ENCODE measurements at regions not wholly inside any gene's neighbourhood (a gene's known extent, or its start where the extent isn't known, plus 50 kb on each side); places are given as distances from the start of the nearest gene placed in this dataset.
"Not testable (repeated sequence)": the region's sequence is repeated elsewhere in the genome, so short reads cannot be mapped to it uniquely, and the experiment has no call there.

DNA sequence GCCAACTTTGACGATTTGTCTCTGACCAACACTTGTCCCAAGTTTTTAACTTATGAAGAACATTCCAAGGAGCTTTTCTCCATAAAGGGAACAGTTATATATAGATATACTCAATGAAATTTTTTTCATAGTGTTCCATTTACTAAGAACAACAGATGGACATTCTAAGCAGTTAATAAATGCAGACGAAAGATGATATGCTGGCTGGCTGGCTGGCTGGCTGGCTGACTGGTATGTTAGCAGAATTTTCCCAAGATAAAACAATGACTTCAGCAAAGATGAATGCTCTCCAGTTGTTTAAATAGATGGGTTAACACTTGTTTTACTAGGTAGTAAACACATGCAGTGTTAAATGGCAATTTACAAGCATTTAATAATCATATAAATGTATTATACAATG, 62.2 kb downstream of the SPANXN3 start:
- DNase-seq, result no peak

DNA sequence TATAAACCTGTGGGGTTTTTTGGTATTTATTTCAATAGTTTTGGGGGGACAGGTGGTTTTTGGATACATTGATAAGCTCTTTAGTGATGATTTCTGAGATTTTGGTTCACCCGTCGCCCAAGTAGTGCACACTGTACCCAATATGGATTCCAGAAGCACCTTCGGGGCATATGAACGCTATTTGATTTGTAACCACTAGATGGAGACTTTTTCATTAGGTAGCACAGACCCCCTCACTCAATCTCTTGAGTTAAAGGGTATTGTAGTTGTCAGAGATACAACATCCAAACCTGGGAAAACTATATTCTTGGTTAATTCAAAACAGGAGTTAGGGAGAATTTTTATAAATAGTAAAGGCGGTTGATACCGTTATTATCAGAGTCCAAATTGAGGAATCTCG, 79.8 kb downstream of the SPANXN3 start:
- DNase-seq, result no peak

DNA sequence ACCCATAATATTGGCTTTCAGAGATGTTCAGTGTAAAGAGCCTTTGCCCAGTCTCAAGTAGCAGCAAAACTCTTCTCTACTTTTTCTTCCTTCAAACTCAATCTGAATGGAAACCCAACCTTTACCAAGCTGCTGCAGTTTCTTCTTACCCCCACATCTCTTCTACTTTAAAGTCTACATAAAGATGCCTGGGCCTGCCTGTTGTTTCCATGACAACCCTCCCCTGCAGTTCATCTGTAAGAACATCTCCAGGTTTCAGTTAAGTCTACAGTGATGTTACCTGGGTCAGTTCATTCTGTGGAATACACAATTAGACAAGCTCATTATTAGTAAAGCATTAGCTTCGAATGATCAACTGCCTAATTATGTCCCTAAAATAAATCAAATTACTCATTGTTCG, 81.4 kb downstream of the SPANXN3 start:
- no peak for DNase-seq

DNA sequence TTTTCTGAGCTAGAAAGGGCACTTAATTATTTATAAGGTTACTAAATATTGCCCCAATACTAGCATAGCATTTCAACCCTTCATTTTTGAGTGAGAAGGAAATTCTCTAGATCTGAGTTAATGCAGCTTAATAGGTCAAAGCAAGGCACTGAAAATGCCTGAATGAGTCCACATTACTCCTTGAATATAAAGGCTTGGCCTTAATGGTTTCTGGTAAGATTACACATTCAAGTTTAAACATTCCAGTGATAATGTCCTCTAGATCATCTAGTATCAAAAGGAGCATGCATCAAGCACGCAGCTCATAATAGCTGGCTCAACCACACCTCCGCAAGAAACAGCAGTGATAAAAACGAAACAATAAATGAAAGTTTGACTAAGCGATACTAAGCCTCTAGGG, 87.5 kb downstream of the SPANXN3 start:
- no peak for DNase-seq

DNA sequence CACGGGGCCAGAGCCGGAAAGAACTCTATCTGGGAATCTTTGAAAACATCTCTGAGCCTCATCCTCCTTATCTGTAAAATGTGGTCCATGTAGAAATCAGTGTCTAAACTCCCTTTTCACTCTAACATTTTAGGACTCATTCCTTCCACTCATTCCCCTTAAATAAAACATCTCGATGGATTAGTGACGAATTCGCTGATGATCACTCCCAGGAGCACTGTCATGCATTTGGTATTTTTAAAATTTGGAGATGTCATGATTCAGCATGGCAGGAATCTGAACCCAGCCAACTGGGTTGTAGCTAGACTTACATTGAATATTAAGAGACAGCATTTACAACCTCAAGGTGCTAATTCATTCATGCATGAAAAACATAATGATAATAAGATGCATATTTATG, 88.1 kb downstream of the SPANXN3 start:
- no peak for DNase-seq

DNA sequence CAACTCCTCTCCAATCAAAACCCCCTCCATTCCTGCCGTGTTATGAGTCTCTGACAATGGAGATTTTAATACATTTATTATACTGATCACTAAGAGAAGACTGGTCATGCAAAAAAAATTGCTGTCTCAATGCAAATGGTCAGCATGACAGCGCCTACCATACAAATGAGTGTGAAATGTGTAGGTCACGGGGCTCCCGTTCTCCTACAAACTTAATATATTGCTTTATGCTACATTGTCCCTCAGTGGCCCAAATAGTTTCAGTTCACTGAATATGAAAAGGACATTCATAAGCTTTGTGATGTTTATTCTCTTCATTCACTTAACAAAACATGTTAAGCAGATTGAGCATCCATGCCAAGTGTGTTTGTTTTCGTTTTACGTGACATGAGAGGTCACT, 116.1 kb downstream of the SPANXN3 start:
- DNase-seq, result no peak

DNA sequence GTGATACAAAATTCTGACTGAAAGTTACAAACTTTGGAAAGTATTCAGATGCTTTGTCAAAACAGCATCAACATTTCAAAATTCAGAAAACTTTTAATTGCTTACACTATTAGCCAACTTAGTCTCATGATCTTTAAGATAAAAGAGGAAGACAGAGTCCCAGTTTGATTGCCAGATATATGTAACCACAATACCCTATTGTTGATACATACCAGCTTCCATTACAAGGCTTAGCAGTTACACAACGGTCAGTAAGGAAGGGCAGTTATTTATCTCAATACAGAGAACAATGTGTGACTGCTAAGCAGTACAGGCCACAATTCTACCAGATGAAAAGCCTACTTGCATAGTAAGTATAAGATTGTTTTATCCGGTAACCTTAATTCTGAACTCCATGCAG, 138.4 kb downstream of the SPANXN3 start:
- no peak for DNase-seq

DNA sequence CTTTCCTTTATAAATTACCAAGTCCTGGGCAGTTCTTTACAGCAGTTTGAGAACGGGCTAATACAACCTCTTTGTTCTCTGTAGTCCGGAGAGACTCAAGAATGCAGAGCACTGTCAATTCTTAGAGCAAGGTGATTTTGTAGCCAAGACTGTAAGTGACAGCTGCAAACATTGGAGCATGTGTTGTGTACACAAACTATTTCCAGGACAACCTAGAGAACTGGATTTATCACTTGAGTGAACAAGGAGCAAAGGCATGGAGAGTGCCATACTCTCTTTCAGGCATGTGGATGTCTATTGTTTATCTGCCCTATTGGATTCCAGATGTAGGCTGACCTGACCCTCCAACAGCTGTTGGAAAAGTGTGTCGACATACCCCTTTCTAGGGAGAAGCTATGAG, 153.9 kb downstream of the SPANXN3 start:
- no peak for DNase-seq

DNA sequence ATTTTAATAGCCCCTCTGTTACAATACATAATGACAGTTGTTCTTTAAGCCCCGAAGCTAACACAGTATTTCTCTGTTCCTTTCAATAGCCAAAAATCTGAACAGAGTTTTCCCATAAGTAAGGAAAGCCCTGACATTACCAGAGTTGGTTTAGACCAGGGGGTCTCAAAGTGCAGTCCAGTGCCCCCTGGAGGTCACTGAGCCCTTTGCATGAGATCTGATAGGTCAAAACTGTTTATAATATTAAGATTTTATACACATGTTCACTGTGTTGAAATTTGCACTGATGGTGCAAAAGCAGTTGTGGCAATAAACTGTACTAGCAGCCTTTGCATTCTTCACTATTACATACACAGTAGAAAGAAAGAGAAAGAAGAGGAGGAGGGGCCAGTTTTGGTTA, 177.1 kb downstream of the SPANXN3 start:
- DNase-seq, result no peak

DNA sequence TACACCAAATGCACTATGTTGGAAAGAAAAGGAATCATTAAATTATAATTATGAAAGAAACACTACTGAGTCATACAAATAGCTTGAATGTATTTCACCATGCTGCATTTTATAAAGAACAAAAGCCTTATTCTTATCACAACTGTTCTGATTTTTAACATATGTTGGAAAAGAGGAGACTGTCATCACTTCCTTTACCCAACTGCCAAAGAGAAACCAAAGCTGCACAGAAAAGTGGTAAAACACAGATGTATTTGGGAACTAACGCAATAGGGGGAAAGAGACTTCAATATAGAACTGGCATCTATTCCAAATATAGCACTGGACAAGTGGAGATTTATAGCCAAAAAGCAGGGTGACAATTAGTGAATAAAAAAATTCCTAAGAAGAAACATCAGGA, 181.0 kb downstream of the SPANXN3 start:
- no peak for DNase-seq

DNA sequence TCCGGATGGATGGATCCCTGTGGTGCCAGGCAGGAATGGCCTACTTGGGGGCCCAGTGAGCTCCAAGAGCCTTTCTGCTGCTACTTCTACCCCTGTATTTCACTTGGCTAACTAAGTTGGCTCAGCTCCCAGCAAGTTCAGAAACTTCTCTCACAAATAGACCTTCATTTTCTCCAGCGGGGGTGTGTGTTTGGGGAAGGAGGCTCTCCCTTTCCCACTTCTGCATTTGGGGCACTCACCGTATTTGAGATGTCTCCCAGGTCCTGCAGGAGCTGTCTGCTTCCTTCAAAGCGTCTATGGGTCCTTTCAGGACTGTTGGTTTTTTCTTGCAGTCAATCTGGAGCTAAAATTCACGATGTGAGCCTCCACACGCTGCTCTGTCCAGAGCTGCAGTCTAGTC, 197.7 kb downstream of the SPANXN3 start:
- DNase-seq, result no peak

DNA sequence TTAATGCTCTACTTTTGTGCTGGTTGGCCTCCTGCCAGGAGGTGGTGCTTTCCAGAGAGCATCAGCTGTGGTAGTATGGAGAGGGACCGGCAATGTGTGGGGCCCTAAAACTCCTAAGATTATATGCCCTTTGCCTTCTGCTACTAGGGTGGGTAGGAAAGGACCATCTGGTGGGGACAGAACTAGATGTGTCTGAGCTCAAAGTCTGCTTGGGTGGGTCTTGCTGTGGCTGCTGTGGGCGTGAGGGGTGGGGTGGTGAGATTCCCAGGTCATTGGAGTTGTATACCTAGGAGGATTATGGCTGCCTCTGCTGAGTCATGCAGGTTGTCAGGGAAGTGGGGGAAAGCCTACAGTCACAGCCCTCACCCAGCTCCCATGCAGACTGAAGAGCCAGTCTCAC, 198.4 kb downstream of the SPANXN3 start:
- DNase-seq, result not testable (repeated sequence)

DNA sequence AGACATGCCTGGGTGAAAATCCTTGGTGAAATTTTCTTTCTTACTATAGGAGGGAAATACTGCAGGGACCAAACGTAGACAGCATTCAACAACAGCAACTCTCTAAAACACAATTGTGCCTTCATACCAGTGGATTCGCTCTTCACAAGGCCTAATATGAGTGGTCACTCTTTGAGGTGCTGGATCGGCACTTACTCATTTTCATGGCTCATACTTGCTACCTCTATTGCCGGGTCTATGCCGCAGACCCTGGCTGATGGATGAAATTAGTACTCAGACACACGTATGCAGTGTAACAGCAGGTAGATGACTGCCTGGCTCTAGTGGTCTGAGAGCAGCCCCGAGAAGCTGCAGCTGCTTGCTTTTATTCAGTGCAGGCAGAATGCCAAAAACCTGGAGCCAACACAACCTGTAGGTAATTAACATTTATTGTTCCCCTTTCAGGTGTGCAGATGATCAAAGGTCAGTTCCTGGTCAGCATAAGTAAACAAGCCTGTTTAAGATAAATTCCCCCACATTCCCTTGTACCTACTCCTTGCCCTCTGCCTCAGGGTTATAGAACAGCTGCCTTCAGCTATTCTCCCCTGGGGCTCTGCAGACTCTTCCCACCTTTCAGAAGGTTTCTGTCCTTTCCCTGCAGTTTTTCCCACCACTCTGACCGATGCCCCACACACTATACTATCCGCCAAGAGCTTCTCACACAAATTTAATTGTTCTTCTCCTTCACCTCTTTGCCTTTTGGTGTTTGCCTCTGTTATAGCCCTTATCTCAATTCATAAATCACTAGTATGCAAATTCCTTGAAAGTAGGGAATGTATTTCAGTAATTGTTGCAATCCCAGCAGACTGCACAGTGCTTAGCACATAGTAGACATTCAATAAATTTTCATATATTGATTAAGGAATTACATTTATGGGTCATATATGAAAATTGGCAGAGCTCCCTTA, 210.0 kb downstream of the SPANXN3 start:
- DNase-seq, result peak; percentile 4

DNA sequence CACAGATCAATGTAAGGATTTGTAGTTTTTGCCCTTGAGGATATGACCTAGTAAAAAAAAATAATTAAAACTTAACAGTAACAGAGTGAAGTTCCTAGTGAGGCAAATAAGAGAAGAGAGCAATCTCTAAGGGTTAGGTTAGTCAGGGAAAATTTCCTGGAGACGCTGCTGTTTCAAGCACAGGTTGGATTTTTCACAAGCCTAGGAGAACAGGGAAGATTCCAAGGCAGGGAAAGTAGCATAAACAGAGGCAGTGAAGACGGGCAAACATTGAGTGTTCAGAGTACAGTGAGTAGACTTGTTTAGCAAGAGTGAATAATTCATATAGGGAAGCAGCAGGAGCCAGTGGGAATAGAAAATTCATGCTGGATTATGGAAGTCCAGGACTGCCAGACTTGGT, 212.8 kb downstream of the SPANXN3 start:
- no peak for DNase-seq

DNA sequence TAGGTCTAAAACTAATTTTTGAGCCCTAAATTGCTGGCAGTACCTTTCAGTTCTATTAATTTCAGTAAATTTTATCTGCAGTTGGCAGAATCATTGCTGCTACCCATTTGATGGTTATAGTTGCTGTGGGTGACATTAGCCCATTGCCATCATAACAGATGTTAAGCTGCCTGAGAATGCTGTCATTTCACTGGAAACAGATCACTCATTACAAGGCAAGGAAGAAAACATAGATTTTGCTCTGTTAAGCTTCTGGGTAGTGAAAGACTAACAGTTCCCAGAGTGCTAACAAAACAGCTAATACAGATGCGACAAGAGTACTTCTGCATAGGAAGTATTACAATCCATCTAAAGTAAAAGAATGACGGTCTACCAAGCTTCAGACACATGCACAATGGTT, 213.2 kb downstream of the SPANXN3 start:
- DNase-seq, result no peak

DNA sequence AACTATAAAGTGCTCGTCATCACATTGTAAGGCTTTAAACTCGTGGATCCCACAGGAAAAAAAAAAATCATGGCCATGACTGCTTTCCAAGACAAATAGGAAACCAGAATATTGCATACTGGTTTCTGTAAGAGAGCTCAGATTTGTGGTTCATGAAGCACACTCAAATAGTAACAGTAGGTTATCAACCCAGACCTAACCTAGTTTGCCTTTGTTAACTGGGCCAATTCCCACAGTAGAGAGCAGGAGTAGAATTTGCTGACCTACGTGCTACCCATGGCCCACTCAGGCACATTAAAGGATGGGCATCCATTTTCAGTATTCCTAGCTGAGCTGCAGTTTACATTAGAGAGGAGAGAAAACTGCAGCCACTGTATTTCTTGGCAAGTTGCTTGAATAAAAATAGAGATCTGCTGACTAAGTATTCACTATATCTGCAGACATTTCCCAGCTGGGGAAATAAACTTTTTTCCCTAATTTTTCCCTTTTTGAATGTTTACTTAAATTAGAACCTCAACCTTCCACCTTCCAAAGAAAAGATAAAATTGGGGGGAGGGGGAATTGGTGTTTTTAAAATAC, 218.5 kb downstream of the SPANXN3 start:
- DNase-seq, result no peak

DNA sequence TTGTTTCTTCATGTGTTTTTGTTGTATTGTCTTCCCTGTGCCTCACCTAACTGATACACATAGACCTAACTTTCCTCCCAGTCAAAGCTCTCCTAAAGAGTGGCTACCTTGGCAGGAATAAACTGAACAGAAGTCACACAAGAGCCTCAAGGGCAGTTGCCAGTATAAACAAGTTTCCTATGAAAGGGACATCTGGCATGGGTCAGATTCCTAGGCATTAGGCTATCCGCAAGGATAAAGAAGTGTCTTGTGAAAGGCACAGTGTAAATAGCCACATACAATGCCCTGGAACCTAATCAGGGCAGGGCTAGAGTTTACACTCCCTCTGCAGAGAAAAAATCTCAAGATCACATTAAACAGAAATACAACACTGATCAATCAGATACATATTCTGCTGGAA, 220.8 kb downstream of the SPANXN3 start:
- peak; percentile 15 for DNase-seq

DNA sequence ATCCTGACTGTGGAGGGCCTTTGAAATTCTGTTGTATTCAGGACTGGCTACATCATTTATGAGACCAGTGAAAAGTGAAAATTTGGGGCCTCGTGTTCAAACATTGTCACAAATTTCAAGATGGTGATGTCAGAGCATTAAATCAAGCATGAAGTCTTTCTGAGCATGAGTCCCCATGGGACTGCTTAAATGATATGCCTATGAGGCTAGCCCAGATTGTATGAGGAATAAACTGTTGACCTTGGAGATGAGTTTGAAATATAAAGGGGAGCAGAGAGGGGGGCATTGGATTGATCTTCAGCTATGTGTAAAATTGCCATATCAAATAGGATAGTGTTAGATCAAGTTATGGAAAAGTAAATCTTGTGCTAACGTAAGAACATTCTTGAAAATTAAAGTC, 230.0 kb downstream of the SPANXN3 start:
- no peak for DNase-seq

DNA sequence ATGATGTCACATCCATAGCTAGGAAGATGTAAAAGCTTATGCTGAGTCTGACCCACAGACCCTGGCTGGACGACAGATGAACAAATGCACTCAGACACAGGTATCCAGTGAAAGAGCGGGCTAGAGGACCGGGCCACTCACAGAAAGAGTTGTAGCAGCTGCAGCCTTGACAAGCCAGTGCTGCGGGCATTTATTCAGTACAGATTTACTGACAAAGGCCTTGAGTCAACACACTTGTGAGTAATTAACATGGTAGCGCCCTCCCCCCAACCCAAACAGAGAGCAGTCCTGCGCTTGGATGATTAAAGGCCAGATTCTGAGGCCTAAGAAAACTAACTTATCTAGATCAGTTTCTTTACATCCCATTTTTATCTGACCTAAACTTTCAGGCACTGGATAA, 244.6 kb downstream of the SPANXN4 start:
- DNase-seq, result no peak

DNA sequence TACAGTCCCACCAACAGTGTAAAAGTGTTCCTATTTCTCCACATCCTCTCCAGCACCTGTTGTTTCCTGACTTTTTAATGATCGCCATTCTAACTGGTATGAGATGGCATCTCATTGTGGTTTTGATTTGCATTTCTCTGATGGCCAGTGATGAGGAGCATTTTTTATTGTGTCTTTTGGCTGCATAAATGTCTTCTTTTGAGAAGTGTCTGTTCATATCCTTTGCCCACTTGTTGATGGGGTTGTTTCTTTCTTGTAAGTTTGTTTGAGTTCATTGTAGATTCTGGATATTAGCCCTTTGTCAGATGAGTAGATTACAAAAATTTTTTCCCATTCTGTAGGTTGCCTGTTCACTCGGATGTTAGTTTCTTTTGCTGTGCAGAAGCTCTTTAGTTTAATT, 218.9 kb downstream of the SPANXN4 start:
- DNase-seq, result not testable (repeated sequence)

DNA sequence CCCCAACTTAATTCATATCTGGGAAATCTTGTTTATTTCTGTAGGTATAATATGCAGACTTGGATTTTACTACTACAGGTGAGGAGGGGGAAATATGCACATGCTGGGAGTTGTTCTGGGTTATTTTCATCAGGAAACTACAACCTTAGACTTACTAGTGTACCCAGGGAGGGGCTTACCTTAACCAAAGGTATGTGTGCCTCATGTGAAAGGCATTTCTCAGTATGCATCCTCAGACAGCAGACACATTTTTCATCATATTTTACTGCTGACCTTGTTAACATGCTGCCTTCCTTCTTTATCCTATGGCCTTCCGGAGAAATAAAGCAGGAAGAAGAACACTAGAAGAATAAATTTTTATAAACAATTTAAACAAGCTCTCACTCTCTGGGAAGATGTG, 214.9 kb downstream of the SPANXN4 start:
- no peak for DNase-seq

DNA sequence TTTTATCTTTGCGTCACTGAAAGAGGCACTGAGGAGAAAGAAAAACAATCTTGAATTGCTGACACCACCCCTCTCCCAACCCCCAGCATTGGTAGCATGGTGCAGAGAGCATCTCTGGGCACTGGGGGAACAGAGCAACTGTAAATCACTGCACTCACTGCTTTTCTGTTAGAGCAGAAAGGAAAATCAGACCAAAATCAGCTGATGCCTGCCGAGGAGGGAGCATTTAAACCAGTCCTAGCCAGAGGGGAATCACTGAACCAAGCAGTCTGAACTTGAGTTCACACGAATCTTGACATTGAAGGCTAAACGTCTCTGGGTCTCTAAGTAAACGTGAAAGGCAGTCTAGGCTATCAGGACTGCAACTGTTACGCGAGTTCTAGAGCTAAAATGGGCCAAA, 205.8 kb downstream of the SPANXN4 start:
- no peak for DNase-seq

DNA sequence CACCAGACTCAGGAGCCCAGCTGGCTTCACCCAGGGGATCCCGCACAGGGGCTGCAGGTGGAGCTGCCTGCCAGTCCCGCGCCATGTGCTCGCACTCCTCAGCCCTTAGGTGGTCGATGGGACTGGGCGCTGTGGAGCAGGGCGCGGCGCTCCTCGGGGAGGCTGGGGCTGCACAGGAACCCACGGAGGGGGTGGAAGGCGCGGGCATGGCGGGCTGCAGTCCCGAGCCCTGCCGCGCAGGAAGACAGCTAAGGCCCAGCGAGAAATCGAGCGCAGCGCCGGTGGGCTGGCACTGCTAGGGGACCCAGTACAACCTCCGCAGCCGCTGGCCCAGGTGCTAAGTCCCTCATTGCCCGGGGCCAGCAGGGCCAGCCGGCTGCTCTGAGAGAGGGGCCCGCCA, 202.9 kb downstream of the SPANXN4 start:
- not testable (repeated sequence) for DNase-seq

DNA sequence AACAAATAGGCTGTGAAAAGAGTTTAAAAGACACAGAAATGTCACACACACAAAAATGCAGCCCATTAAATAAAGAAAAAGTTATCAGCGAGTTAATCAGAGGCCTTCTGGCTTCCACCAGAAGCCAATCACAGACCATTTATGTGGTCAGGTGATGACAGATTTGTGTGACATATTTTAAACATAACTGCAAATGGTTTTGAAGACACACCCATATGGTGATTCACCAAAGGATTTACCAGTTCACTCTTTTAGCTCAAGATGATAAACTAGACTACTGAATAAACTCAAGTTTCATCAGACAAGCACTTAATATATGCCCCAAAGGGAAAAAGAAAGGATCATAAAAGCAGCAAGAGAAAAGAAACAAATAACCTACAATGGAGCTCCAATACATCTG, 181.2 kb downstream of the SPANXN4 start:
- DNase-seq, result no peak

DNA sequence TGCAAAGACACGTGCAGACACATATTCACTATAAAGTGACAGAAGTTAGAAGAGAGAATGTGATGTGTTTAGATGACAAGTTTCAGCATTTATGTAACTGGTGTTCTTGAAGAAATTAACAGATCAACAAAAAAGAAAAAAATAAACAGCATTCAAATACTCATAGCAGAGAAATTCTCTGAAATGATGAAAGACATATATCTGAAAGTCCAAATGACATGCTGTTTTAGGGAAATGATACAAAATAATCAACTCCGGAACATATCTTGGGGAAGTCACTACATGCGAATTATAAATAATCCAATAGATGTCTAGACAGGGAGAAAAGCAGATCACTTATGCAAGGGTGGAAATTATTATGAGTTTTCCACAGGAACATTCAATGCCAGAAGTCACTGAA, 146.0 kb downstream of the SPANXN4 start:
- DNase-seq, result no peak

All from NCI-H2081 treated with DMSO at 0.1 percent for 48 hours (cell line).